ENCODE measurements at regions not wholly inside any gene's neighbourhood (a gene's known extent, or its start where the extent isn't known, plus 50 kb on each side); places are given as distances from the start of the nearest gene placed in this dataset.

GRCh38 chr1:81699234-81699633 lies 101.5 kb upstream of the ADGRL2 start:
- no peak for DNase-seq (ENCODE audit: low spot score)

GRCh38 chr1:81695741-81696140 lies 105.0 kb upstream of the ADGRL2 start:
- DNase-seq (ENCODE audit: low spot score) = no peak

GRCh38 chr1:81693316-81693715 lies 107.4 kb upstream of the ADGRL2 start:
- no peak for DNase-seq (ENCODE audit: low spot score)

- no peak for DNase-seq (ENCODE audit: low spot score)
Measured at GRCh38 chr1:81690676-81691453, 109.9 kb upstream of the ADGRL2 start.

- DNase-seq (ENCODE audit: low spot score) = no peak
Measured at GRCh38 chr1:81689531-81689941, 111.2 kb upstream of the ADGRL2 start.

- no peak for DNase-seq (ENCODE audit: low spot score)
Measured at GRCh38 chr1:81682490-81682889, 118.2 kb upstream of the ADGRL2 start.

- no peak for DNase-seq (ENCODE audit: low spot score)
Measured at GRCh38 chr1:81681601-81682266, 119.0 kb upstream of the ADGRL2 start.

GRCh38 chr1:81681114-81681513 lies 119.6 kb upstream of the ADGRL2 start:
- no peak for DNase-seq (ENCODE audit: low spot score)

GRCh38 chr1:81679942-81680341 lies 120.8 kb upstream of the ADGRL2 start:
- DNase-seq (ENCODE audit: low spot score) = no peak

- DNase-seq (ENCODE audit: low spot score) = no peak
Measured at GRCh38 chr1:81678779-81679178, 122.0 kb upstream of the ADGRL2 start.

GRCh38 chr1:81672766-81673165 lies 128.0 kb upstream of the ADGRL2 start:
- no peak for DNase-seq (ENCODE audit: low spot score)

- no peak for DNase-seq (ENCODE audit: low spot score)
Measured at GRCh38 chr1:81671038-81671437, 129.7 kb upstream of the ADGRL2 start.

GRCh38 chr1:81670286-81670685 lies 130.4 kb upstream of the ADGRL2 start:
- no peak for DNase-seq (ENCODE audit: low spot score)

- no peak for DNase-seq (ENCODE audit: low spot score)
Measured at GRCh38 chr1:81666586-81666985, 134.1 kb upstream of the ADGRL2 start.

GRCh38 chr1:81664341-81664740 lies 136.4 kb upstream of the ADGRL2 start:
- DNase-seq (ENCODE audit: low spot score) = no peak

GRCh38 chr1:81662913-81663526 lies 137.7 kb upstream of the ADGRL2 start:
- no peak for DNase-seq (ENCODE audit: low spot score)

- DNase-seq (ENCODE audit: low spot score) = no peak
Measured at GRCh38 chr1:81660286-81660685, 140.4 kb upstream of the ADGRL2 start.

- no peak for DNase-seq (ENCODE audit: low spot score)
Measured at GRCh38 chr1:81654657-81655056, 146.1 kb upstream of the ADGRL2 start.

- no peak for DNase-seq (ENCODE audit: low spot score)
Measured at GRCh38 chr1:81654147-81654546, 146.6 kb upstream of the ADGRL2 start.

GRCh38 chr1:81650776-81651175 lies 150.0 kb upstream of the ADGRL2 start:
- DNase-seq (ENCODE audit: low spot score) = no peak

GRCh38 chr1:81635816-81636215 lies 164.9 kb upstream of the ADGRL2 start:
- no peak for DNase-seq (ENCODE audit: low spot score)

- DNase-seq (ENCODE audit: low spot score) = no peak
Measured at GRCh38 chr1:81634294-81634693, 166.4 kb upstream of the ADGRL2 start.

- no peak for DNase-seq (ENCODE audit: low spot score)
Measured at GRCh38 chr1:81619156-81619555, 181.6 kb upstream of the ADGRL2 start.
